Activated B cell treated with CpG ODN at 0.5 μM for 24 hours (primary cell): ENCODE measurements at regions not wholly inside any gene's neighbourhood (a gene's known extent, or its start where the extent isn't known, plus 50 kb on each side); places are given as distances from the start of the nearest gene placed in this dataset.

Experiments
- ATAC-seq: fragments of 200-7000 bp; cut with Tn5 transposase; one replicate; pipeline ENCODE4 v1.10.0; 2021; ENCODE audit warnings: low read depth, mild to moderate bottlenecking, moderate library complexity
- CTCF ChIA-PET: fragments of 350-600 bp; sonication (Branson Sonifier 250); formaldehyde crosslinking; loops from one replicate; lab custom pipeline; 2021; ENCODE audit warnings: antibody characterized with exemption; lab: Charles Lee
- POLR2A ChIA-PET: fragments of 350-600 bp; sonication (Branson Sonifier 250); formaldehyde crosslinking; loops from one replicate; lab custom pipeline; 2021; ENCODE audit warnings: antibody characterized with exemption; lab: Charles Lee
- DNase-seq: peaks from one replicate; pipeline ENCODE4 v3.0.0; 2022
- H3K27ac Mint-ChIP-seq: one replicate; pipeline ENCODE4 v1.8.0; 2020; ENCODE audit warnings: mixed read lengths
- H3K27me3 Mint-ChIP-seq: one replicate; pipeline ENCODE4 v1.8.0; 2021; ENCODE audit warnings: mixed read lengths
- H3K36me3 Mint-ChIP-seq: one replicate; pipeline ENCODE4 v1.8.0; 2021; ENCODE audit warnings: low read depth, mixed read lengths
- H3K4me1 Mint-ChIP-seq: one replicate; pipeline ENCODE4 v1.8.0; 2021; ENCODE audit warnings: mixed read lengths
- H3K4me3 Mint-ChIP-seq: one replicate; pipeline ENCODE4 v1.8.0; 2020; ENCODE audit warnings: mild to moderate bottlenecking, mixed read lengths
- H3K9me3 Mint-ChIP-seq: one replicate; pipeline ENCODE4 v1.8.0; 2020; ENCODE audit warnings: mixed read lengths
- intact Hi-C: fragments of 100-400 bp; cut with micrococcal nuclease; formaldehyde crosslinking; loops from one replicate; pipeline ENCODE4 v1.15.1; 2024
- TF ChIP-seq, protein P1 (sequence below): fragments of 200-600 bp; IDR thresholded peaks from one replicate; pipeline ENCODE4 v1.8.0; 2022; ENCODE audit warnings: antibody characterized with exemption, mild to moderate bottlenecking

DNA sequence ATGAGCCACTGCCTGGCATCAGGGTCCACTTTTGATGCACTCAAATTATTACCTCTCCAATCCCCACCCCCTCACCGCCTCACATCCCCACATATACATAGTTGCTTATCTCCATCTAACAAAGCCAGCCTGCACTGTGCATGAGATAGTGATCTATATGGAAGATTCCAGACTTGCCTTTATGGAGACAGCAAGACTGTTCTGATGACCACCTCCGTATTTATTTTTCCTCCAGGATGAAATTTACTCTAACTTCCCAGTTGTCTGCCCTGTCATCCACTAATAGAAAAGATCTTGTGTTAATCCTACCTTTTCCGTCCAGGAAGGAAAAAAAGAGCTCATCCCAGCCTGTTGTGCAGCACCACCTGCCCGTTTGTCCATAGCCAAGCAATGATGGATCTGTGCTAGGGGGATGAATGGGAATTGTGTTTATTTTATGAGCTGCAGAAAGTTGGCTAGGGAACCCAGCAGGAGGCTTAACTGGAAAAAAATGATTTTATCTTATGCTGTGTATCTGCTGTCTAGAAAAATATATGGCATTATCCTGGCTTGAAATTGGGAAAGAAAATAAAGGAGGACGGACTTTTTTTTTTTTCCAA, 114.5 kb downstream of the CD47 start:
- TF ChIP-seq, protein P1, sequence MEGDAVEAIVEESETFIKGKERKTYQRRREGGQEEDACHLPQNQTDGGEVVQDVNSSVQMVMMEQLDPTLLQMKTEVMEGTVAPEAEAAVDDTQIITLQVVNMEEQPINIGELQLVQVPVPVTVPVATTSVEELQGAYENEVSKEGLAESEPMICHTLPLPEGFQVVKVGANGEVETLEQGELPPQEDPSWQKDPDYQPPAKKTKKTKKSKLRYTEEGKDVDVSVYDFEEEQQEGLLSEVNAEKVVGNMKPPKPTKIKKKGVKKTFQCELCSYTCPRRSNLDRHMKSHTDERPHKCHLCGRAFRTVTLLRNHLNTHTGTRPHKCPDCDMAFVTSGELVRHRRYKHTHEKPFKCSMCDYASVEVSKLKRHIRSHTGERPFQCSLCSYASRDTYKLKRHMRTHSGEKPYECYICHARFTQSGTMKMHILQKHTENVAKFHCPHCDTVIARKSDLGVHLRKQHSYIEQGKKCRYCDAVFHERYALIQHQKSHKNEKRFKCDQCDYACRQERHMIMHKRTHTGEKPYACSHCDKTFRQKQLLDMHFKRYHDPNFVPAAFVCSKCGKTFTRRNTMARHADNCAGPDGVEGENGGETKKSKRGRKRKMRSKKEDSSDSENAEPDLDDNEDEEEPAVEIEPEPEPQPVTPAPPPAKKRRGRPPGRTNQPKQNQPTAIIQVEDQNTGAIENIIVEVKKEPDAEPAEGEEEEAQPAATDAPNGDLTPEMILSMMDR: no peak
- Mint-ChIP-seq H3K27ac (no peak overlapping the region), H3K27me3 (no peaks in the 10 kb centered on the region), H3K4me1 (peaks cover 12% of the 10 kb centered on the region), H3K4me3 (no peak overlapping the region), H3K36me3 (no peaks in the 10 kb centered on the region), H3K9me3 (no peaks in the 10 kb centered on the region)
- ChIA-PET CTCF (no interaction called here), POLR2A (interaction anchor here (0.6 kb wide), 1 partner anchor 521 kb away, joined by 3 read pairs; no protein-coding TSS in a partner anchor)
- intact Hi-C loops: no loop called here
- ATAC-seq (no peak), DNase-seq (no peak)

DNA sequence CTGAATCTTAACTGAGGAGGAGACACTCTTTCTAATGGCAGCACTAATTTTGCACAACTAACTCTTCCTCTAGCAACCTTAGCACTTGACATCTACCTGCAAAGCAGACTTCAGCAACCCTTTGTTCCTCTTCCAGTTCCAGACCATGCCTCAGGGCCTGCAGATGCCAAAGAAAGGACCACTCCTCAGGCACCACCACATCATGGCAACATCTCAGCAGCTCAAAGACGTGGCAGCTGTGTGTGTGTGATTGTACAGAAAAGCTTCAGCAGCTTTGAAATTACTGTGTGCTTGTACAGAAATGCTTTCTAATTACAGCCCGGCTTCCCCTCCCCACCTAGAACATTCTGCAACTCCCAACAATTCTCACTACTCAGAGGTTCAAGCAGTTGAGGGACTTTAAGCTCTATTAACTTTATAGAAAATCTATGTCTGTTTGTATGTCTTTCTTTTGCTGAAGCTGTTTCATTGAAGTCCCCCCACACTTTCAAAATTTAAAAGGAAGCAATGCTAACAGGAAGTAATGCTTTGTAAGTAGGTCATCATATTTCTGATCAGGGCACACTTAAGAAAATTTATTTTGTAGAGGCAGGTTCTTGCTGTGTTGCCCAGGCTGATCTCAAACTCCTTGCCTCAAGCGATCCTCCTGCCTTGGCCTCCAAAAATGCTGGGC, 115.2 kb downstream of the CD47 start:
- POLR2A ChIA-PET: interaction anchor here (0.6 kb wide), 1 partner anchor 522 kb away, joined by 3 read pairs; no protein-coding TSS in a partner anchor
- no peaks in the 10 kb centered on the region for H3K36me3 Mint-ChIP-seq
- intact Hi-C loops: no loop called here
- ATAC-seq (no peak), DNase-seq (no peak)
- no peaks in the 10 kb centered on the region for H3K9me3 Mint-ChIP-seq
- TF ChIP-seq, protein P1: no peak
- H3K4me1 Mint-ChIP-seq: peaks cover 12% of the 10 kb centered on the region
- H3K27me3 Mint-ChIP-seq: no peaks in the 10 kb centered on the region
- CTCF ChIA-PET: no interaction called here
- H3K4me3 Mint-ChIP-seq: no peak overlapping the region
- H3K27ac Mint-ChIP-seq: no peak overlapping the region

DNA sequence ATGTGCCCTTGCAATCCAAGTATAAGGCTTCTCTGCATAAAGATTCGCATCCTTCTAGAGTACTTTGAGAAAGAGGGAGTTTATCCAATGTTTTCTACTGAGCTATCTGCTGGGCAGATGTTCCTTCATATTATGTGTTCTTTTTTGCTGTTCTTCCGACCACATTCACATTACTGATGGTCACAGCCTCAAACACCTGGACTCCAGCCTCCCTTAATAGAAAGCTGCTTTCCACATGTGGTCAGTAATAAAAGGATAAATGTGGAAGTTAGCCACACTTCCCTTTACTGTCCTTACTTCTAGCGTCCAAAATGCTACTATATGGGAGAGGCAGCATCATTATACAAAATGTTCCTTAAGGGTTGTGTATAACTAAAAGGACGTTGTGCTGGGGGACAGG, 116.9 kb downstream of the CD47 start:
- DNase-seq: no peak
- Mint-ChIP-seq H3K9me3 (no peaks in the 10 kb centered on the region), H3K4me3 (no peak overlapping the region), H3K27me3 (no peaks in the 10 kb centered on the region), H3K36me3 (no peaks in the 10 kb centered on the region), H3K4me1 (peaks cover 17% of the 10 kb centered on the region), H3K27ac (no peak overlapping the region)
- ATAC-seq: no peak
- intact Hi-C loops: no loop called here
- TF ChIP-seq, protein P1: no peak
- ChIA-PET POLR2A (no interaction called here), CTCF (no interaction called here)

GRCh38 chr3:107973152-107973551, 117.7 kb downstream of the CD47 start:
- no peak for ATAC-seq
- ChIA-PET POLR2A (no interaction called here), CTCF (no interaction called here)
- Mint-ChIP-seq H3K9me3 (no peaks in the 10 kb centered on the region), H3K27ac (no peak overlapping the region), H3K27me3 (no peaks in the 10 kb centered on the region), H3K4me1 (peaks cover 17% of the 10 kb centered on the region), H3K36me3 (no peaks in the 10 kb centered on the region), H3K4me3 (no peak overlapping the region)
- intact Hi-C loops: no loop called here
- DNase-seq: no peak
- TF ChIP-seq, protein P1: no peak

DNA sequence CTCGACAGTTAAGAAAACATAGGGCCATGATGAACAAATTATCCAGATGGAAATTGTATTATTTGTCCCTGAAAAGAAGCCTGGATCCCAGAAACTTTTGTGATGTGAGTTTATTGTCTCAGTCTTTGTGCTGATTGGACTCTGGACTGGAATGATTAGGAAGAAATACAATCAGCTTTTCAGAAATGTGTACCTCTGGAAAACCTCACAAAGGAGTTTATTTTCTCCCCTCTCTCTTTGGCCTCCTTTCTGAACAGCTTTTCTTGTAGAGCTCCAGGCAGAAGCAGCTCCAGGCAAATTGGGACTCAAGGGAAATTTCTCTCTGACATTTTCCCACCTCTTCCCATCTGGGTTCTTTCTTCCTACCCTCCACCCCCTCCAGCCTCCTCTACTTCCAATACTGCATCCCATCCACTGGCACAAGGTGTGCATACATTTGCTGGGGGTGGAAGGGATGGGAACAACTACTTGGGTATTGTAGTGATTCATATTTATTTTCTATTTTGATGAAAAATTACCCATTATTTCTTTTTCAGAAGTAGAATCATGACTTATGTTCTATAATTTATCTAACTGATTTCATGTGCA, 119.7 kb downstream of the CD47 start:
- H3K36me3 Mint-ChIP-seq: no peaks in the 10 kb centered on the region
- no peak overlapping the region for H3K4me3 Mint-ChIP-seq
- TF ChIP-seq, protein P1: no peak
- H3K4me1 Mint-ChIP-seq: peaks cover 14% of the 10 kb centered on the region
- intact Hi-C loops: no loop called here
- CTCF ChIA-PET: interaction anchor here (0.7 kb wide), 1 partner anchor 12 kb away, joined by 3 read pairs; no protein-coding TSS in a partner anchor
- no peaks in the 10 kb centered on the region for H3K9me3 Mint-ChIP-seq
- ATAC-seq: no peak
- no peak overlapping the region for H3K27ac Mint-ChIP-seq
- H3K27me3 Mint-ChIP-seq: no peaks in the 10 kb centered on the region
- POLR2A ChIA-PET: no interaction called here
- no peak for DNase-seq
